Stimulated activated CD4-positive, alpha-beta T cell treated with anti-CD3 and anti-CD28 coated beads, Interleukin-1b, Interleukin-23, amount 100 ng/mL, for 24 hours (primary cell): ENCODE measurements at regions not wholly inside any gene's neighbourhood (a gene's known extent, or its start where the extent isn't known, plus 50 kb on each side); places are given as distances from the start of the nearest gene placed in this dataset.
A peak's percentile ranks its signal among the peaks of the same experiment; 100 is the strongest.
"Not testable (repeated sequence)": the region's sequence is repeated elsewhere in the genome, so short reads cannot be mapped to it uniquely, and the experiment has no call there.

Source experiments
- DNase-seq, 4 experiments: peaks; one replicate each; pipeline ENCODE4 v3.0.0-alpha.2; 2020; ENCODE audit warnings: low read depth in 4 of 4, low spot score in 1 of 4

GRCh38 chr12:62044450-62045135, 215.6 kb upstream of the USP15 start:
- DNase-seq, result no peak

GRCh38 chr12:62045211-62045610, 215.0 kb upstream of the USP15 start:
- DNase-seq, result no peak

DNA sequence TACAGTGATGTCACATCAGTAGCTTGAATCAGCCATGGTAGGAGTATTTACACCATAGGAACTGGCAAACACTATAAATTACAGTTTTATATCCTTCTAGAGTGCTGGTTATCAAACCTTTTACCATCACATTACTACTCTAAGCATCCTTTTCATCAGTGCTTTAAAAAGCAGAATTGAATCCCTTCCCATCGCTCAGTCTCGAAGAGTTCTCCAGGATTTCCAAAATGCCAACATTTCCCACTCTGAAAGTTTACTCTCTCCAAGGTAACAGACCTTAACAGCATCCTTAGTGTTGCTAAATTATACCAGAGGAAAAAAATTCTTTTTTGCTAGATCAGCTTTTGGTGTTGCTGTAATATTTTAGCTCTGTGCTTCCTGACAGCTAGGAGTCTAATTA, 209.4 kb upstream of the USP15 start:
- no peak for DNase-seq

GRCh38 chr12:62069976-62070375, 190.2 kb upstream of the USP15 start:
- no peak for DNase-seq

- not testable (repeated sequence) for DNase-seq
These were observed 187.0 kb upstream of the USP15 start for GRCh38 chr12:62073236-62073635.

- DNase-seq, result no peak
These were observed 184.3 kb upstream of the USP15 start for GRCh38 chr12:62075870-62076269.

DNA sequence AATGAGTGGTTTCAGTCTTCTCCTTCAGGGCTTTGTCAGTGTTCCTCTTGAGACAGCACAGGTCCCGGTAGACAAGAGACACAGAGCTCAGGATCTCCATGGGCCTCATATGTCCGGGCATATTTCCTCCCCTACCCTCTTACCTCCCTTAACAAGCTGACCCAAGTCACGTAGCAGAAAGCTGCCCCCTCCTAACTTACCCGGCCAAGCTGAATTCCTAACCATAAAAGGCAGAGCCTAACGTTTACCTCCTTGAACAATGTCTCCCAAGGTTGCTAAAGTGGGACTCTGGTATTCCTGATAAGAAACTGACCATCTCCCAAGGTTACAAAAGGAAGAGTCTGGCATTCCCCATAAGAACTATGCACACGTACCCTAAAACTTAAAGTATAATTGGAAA, 182.2 kb upstream of the USP15 start:
- DNase-seq, result no peak

DNA sequence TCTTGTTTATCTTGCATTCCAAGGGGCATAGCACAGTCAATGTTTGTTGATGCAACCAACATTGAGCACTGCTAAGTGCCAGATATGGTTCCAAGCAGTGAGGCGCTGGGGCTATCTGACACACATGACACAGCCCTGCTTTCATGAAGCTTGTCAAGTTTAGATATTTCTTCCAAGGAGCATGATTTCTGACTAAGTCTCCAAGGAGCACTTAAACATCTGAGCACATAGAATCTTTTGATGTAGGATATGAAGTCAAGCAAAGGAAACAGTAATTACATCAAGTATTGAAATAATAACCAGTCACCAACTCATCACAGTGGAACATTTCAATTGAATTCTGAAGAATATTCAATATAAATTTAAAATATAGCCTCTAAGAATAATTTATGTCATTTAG, 177.8 kb upstream of the USP15 start:
- DNase-seq, result no peak

DNA sequence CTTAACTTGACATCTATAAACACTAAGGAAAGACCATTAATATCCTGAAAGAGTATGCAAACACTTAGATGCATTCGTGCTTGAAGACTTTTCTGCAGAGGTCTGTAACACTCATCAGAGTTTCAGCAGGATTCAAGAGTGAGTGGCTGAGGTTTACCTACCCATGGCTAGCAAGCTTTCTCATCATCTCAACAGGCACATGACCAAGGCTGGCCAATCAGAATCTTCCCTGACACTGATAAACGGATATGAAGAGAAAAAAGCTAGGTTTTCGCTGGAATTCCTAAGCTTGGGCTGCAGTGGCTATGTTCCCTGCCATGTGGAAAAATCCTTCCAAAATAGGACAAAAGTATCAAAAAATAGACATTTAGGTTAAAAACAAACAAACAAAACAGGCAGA, 162.1 kb upstream of the USP15 start:
- no peak for DNase-seq

- no peak for DNase-seq
These were observed 156.5 kb upstream of the USP15 start for GRCh38 chr12:62103748-62104147.

DNA sequence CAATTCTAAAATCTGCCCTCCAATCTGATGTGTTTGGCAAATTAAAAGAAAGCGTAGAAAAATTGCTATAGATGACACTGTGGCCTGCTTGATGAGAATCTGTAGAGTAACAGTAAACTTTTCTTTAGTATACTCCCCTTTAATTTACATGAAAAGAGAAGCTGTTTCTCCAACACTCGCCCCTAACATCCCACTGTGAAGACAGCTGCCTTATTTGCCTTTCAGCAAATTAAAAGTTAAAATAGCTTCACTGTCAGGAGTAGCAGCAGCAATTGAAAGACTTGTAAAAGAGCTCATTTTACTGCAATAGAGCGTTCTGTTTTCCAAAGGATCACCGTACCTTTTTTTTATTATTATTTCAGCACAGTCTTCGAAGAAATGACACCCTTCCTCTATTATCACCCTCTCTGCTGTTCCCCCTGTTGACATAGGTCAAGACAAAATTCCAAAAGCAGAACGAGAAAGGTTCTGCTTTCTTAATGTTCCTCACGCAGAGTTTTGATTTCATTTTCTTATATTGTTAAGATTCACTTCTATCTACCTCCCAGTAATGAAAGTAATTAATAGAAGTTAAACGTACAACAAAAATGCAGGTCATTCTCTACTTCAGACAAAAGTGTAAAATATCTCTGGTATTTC, 153.5 kb upstream of the USP15 start:
- DNase-seq, result no peak

GRCh38 chr12:62113366-62114011, 146.7 kb upstream of the USP15 start:
- no peak for DNase-seq

GRCh38 chr12:62116986-62117385, 143.2 kb upstream of the USP15 start:
- DNase-seq, result no peak

GRCh38 chr12:62123721-62124203, 136.4 kb upstream of the USP15 start:
- DNase-seq, result peak in 3 of 4 experiments; percentile 7 to 14 (median 8)

DNA sequence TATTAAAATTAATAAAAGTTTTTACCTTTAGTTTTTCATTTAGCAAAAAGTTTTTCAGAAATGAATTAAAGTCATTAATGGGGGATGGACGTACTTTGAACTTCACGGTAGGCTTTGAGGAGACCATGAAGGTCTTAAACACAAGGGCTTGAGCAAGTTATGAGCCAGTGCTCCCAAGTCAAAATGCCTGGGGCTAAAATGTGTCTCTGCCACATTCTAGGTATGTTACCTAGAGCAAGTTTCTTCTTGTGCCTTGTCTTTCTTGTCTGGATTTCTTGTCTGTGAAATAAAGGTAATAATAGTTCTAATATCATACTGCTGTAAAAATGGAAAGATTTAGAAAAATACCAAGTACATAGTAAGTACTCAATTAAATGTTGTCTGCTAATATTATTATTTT, 132.7 kb upstream of the USP15 start:
- DNase-seq, result no peak

GRCh38 chr12:62128175-62128975, 131.8 kb upstream of the USP15 start:
- DNase-seq, result no peak

DNA sequence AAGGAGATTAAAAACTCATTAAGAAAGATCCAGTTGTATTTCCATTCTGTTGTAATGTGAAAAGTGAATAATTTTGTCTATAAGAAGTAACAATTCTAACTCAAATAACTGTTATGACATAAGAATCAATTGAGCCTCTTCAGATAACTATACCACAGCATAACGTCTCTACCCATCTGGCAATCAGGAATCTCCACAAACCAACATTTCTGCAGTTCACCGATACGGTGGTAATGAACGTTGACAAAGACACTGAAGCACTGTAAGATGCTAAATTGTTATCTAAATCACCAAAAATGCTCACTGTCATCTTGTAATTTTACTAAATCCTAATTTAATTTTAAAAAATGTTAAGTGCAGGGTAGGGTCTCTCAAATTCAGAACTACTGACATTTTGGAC, 130.9 kb upstream of the USP15 start:
- DNase-seq, result no peak

GRCh38 chr12:62130402-62130801, 129.8 kb upstream of the USP15 start:
- DNase-seq, result no peak

GRCh38 chr12:62130834-62131552, 129.2 kb upstream of the USP15 start:
- no peak for DNase-seq

- DNase-seq, result no peak
These were observed 126.8 kb upstream of the USP15 start for GRCh38 chr12:62133440-62133839.
